OCI-LY3 (cell line): ENCODE measurements at regions not wholly inside any gene's neighbourhood (a gene's known extent, or its start where the extent isn't known, plus 50 kb on each side); places are given as distances from the start of the nearest gene placed in this dataset.
A peak's percentile ranks its signal among the peaks of the same experiment; 100 is the strongest.

Source experiments
- H2AFZ ChIP-seq: fragments of 200-600, 300-600 bp; shearing (Covaris generic); 2 replicates; pipeline ENCODE4 v1.6.0; 2014; ENCODE audit warnings: antibody characterized with exemption, low read depth, low read length
- H3K27ac ChIP-seq: fragments of 200-600, 300-600 bp; sonication (generic); 2 replicates; pipeline ENCODE4 v1.5.1; 2014; ENCODE audit warnings: mild to moderate bottlenecking, low read length, moderate library complexity, mixed read lengths
- H3K27me3 ChIP-seq: fragments of 200-600, 300-600 bp; sonication (generic); 2 replicates; pipeline ENCODE4 v1.6.1; 2014; ENCODE audit warnings: low read depth, low read length, mixed read lengths
- H3K36me3 ChIP-seq: fragments of 200-600, 300-600 bp; sonication (generic); replicated peaks from 2 replicates; pipeline ENCODE3; 2014; ENCODE audit warnings: low read depth, low read length, mixed read lengths
- H3K4me1 ChIP-seq: fragments of 300-600, 200-600 bp; sonication (generic); 2 replicates; pipeline ENCODE4 v1.6.1; 2014; ENCODE audit warnings: low read length, mixed read lengths
- H3K4me2 ChIP-seq: fragments of 200-600, 300-600 bp; sonication (generic); 2 replicates; pipeline ENCODE4 v1.6.1; 2014; ENCODE audit warnings: low read length, mixed read lengths
- H3K4me3 ChIP-seq: fragments of 300-600, 200-600 bp; sonication (generic); 2 replicates; pipeline ENCODE4 v1.5.1; 2014; ENCODE audit warnings: antibody characterized with exemption, mild to moderate bottlenecking, low read length, moderate library complexity
- H3K79me2 ChIP-seq: fragments of 300-600, 200-600 bp; shearing (Covaris generic); 2 replicates; pipeline ENCODE4 v1.6.1; 2014; ENCODE audit warnings: mild to moderate bottlenecking, low read length, mixed read lengths
- H3K9ac ChIP-seq: fragments of 300-600, 200-600 bp; shearing (Covaris generic); 2 replicates; pipeline ENCODE4 v1.6.0; 2014; ENCODE audit warnings: mild to moderate bottlenecking, low read length, moderate library complexity
- H3K9me3 ChIP-seq: fragments of 200-600, 300-600 bp; shearing (Covaris generic); 2 replicates; pipeline ENCODE4 v1.6.1; 2014; ENCODE audit warnings: low read length, mixed read lengths; ENCODE audit not compliant: insufficient read depth
- H4K20me1 ChIP-seq: fragments of 200-600, 300-600 bp; sonication (generic); 2 replicates; pipeline ENCODE4 v1.6.1; 2016; ENCODE audit warnings: low read length, mixed read lengths; ENCODE audit not compliant: insufficient read depth
- CTCF ChIP-seq: fragments of 200-600, 300-600 bp; sonication (generic); IDR thresholded peaks from 2 replicates; pipeline ENCODE4 v1.5.1; 2014; ENCODE audit warnings: antibody characterized with exemption, low read length, low read depth
- EZH2phosphoT487 ChIP-seq: fragments of 200-600 bp; shearing (Covaris generic); IDR thresholded peaks from 2 replicates; pipeline ENCODE4 v1.6.1; 2018; ENCODE audit warnings: antibody characterized with exemption, mixed run types, low read depth

GRCh38 chr4:177761692-177762091 lies 319.5 kb upstream of the AGA start:
- Histone ChIP-seq H3K4me1 (no peaks in the 10 kb centered on the region), H2AFZ (no peak overlapping the region), H3K79me2 (no peaks in the 10 kb centered on the region), H3K4me3 (no peak overlapping the region), H3K27ac (no peak overlapping the region), H4K20me1 (no peaks in the 10 kb centered on the region), H3K27me3 (no peaks in the 10 kb centered on the region), H3K9me3 (no peaks in the 10 kb centered on the region), H3K36me3 (no peaks in the 10 kb centered on the region), H3K4me2 (no peak overlapping the region), H3K9ac (no peak overlapping the region)
- TF ChIP-seq CTCF (no peak), EZH2phosphoT487 (no peak)

- Histone ChIP-seq H3K9me3 (no peaks in the 10 kb centered on the region), H3K4me1 (no peaks in the 10 kb centered on the region), H4K20me1 (no peaks in the 10 kb centered on the region), H3K27ac (no peak overlapping the region), H3K36me3 (no peaks in the 10 kb centered on the region), H2AFZ (no peak overlapping the region), H3K4me3 (no peak overlapping the region), H3K27me3 (no peaks in the 10 kb centered on the region), H3K4me2 (no peak overlapping the region), H3K79me2 (no peaks in the 10 kb centered on the region), H3K9ac (no peak overlapping the region)
- TF ChIP-seq EZH2phosphoT487 = no peak
Measured at GRCh38 chr4:177769155-177769554, 326.9 kb upstream of the AGA start.

- H3K27me3 ChIP-seq = no peaks in the 10 kb centered on the region
- H3K36me3 ChIP-seq = no peaks in the 10 kb centered on the region
- H3K27ac ChIP-seq = no peak overlapping the region
- H4K20me1 ChIP-seq = no peaks in the 10 kb centered on the region
- H3K4me2 ChIP-seq = no peak overlapping the region
- H2AFZ ChIP-seq = no peak overlapping the region
- no peak overlapping the region for H3K9ac ChIP-seq
- no peaks in the 10 kb centered on the region for H3K9me3 ChIP-seq
- TF ChIP-seq EZH2phosphoT487 = no peak
- no peak for TF ChIP-seq CTCF
- H3K4me1 ChIP-seq = no peaks in the 10 kb centered on the region
- no peak overlapping the region for H3K4me3 ChIP-seq
- H3K79me2 ChIP-seq = no peaks in the 10 kb centered on the region
Measured at GRCh38 chr4:177770776-177771175, 328.5 kb upstream of the AGA start.

- TF ChIP-seq CTCF (no peak), EZH2phosphoT487 (no peak)
- no peaks in the 10 kb centered on the region for H3K27me3 ChIP-seq
- no peak overlapping the region for H3K27ac ChIP-seq
- no peaks in the 10 kb centered on the region for H3K4me1 ChIP-seq
- H4K20me1 ChIP-seq = no peaks in the 10 kb centered on the region
- H3K4me2 ChIP-seq = no peak overlapping the region
- H3K36me3 ChIP-seq = no peaks in the 10 kb centered on the region
- no peaks in the 10 kb centered on the region for H3K79me2 ChIP-seq
- H3K9ac ChIP-seq = no peak overlapping the region
- H2AFZ ChIP-seq = no peak overlapping the region
- H3K4me3 ChIP-seq = no peak overlapping the region
- H3K9me3 ChIP-seq = no peaks in the 10 kb centered on the region
Measured at GRCh38 chr4:177771645-177772044, 329.4 kb upstream of the AGA start.

GRCh38 chr4:177778623-177779022 lies 336.4 kb upstream of the AGA start:
- Histone ChIP-seq H3K4me1 (peaks cover 11% of the 10 kb centered on the region), H3K9ac (no peak overlapping the region), H3K27ac (no peak overlapping the region), H3K79me2 (no peaks in the 10 kb centered on the region), H4K20me1 (no peaks in the 10 kb centered on the region), H3K27me3 (peaks cover 10% of the 10 kb centered on the region; the same call in 1 of the 2 replicates), H3K36me3 (no peaks in the 10 kb centered on the region), H3K9me3 (no peaks in the 10 kb centered on the region), H3K4me2 (peak overlapping the region; percentile 10; the same call in 1 of the 2 replicates), H3K4me3 (no peak overlapping the region), H2AFZ (no peak overlapping the region)
- TF ChIP-seq CTCF (no peak), EZH2phosphoT487 (no peak)
